Thyroid gland (tissue), 4 donors: ENCODE measurements at regions not wholly inside any gene's neighbourhood (a gene's known extent, or its start where the extent isn't known, plus 50 kb on each side); places are given as distances from the start of the nearest gene placed in this dataset.

Experiments used
- DNase-seq, 2 donors: peaks; one replicate each; pipeline ENCODE4 v3.0.0-alpha.2; 2019
- H3K27ac ChIP-seq, 3 donors: fragments of 200-600 bp; sonication (generic); 1 replicate in 2 of 3; 2 replicates in 1 of 3; pipeline ENCODE4 v1.5.1; 2016 to 2019; ENCODE audit warnings: mild to moderate bottlenecking in 1 of 3, moderate library complexity in 1 of 3
- H3K27me3 ChIP-seq: fragments of 200-600 bp; sonication (generic); one replicate; pipeline ENCODE4 v1.5.1; 2019
- H3K36me3 ChIP-seq, 2 donors: fragments of 200-600 bp; sonication (generic); one replicate each; pipeline ENCODE4 v1.5.1; 2016 to 2019
- H3K4me1 ChIP-seq, 2 donors: fragments of 200-600 bp; sonication (generic); one replicate each; pipeline ENCODE4 v1.5.1; 2017 to 2019
- H3K4me3 ChIP-seq, 3 donors: fragments of 200-600 bp; sonication (generic); replicated peaks in 1 of 3; 1 replicate in 2 of 3; 2 replicates in 1 of 3; pipeline ENCODE4 v1.5.1; 2016; ENCODE audit warnings: mild to moderate bottlenecking in 1 of 3
- H3K9me3 ChIP-seq: fragments of 200-600 bp; sonication (generic); one replicate; pipeline ENCODE4 v1.5.1; 2017
- POLR2A ChIP-seq, 2 donors: fragments of 450-650 bp; IDR thresholded peaks; one replicate each; pipeline ENCODE4 v1.6.1; 2017; ENCODE audit warnings: antibody characterized with exemption in 2 of 2, mild to moderate bottlenecking in 2 of 2, moderate library complexity in 1 of 2
- WGBS, 2 donors: methylation state at CpG; one replicate each; pipeline ENCODE4 v1.1.5; 2017; 5-methylcytosine and 5-hydroxymethylcytosine counted together
- intact Hi-C: fragments of 100-400 bp; cut with DNase I; formaldehyde crosslinking; loops from one replicate; pipeline ENCODE4 v1.15.1; 2023
- TF ChIP-seq, protein P1 (sequence below), 6 experiments: fragments of 200-600 bp in 3 of 6; fragments of 450-650 bp in 3 of 6; sonication (generic) in 3 of 6; IDR thresholded peaks; one replicate each; pipeline ENCODE4 v1.5.1; 2016 to 2019; ENCODE audit warnings: antibody characterized with exemption in 6 of 6, mild to moderate bottlenecking in 2 of 6, inconsistent platforms in 1 of 6, moderate library complexity in 1 of 6

DNA sequence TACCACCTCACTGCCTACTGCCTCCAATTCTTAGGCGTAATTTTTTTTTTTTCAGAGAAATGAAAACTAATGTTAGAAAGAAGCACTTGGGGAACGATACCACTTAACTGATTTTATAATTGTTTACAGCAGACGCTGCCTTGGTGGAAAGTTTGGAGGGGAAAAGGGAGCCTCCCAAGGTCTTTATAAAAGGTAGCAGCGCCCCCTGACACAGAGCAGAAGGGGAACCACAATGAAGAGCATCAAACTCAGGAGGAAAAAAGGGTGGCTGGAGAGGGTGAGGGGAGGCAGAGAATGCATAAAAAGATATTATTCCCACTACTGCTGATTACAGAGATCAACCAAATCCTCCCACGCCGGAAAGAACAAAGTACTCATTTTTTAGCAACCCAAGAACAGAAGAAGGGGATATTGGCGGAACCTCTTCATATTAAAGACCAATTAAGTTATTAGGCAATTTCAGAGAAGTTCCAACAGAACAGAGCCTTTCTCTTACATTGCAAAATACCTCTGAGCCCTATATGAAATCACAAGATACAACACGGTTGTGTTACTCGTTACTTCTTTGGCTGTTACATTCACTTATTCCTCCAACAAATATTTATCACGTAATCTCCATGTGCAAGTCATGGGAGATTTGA is 135.8 kb downstream of the TEX36 start:
- no peak overlapping the region for H3K27ac ChIP-seq
- no peak for TF ChIP-seq POLR2A (IDR thresholded peaks at IDR 0.05)
- TF ChIP-seq, protein P1, sequence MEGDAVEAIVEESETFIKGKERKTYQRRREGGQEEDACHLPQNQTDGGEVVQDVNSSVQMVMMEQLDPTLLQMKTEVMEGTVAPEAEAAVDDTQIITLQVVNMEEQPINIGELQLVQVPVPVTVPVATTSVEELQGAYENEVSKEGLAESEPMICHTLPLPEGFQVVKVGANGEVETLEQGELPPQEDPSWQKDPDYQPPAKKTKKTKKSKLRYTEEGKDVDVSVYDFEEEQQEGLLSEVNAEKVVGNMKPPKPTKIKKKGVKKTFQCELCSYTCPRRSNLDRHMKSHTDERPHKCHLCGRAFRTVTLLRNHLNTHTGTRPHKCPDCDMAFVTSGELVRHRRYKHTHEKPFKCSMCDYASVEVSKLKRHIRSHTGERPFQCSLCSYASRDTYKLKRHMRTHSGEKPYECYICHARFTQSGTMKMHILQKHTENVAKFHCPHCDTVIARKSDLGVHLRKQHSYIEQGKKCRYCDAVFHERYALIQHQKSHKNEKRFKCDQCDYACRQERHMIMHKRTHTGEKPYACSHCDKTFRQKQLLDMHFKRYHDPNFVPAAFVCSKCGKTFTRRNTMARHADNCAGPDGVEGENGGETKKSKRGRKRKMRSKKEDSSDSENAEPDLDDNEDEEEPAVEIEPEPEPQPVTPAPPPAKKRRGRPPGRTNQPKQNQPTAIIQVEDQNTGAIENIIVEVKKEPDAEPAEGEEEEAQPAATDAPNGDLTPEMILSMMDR (IDR thresholded peaks at IDR 0.05), result no peak
- intact Hi-C loops, result no loop called here
- WGBS, 2 donors, result 84 to 87% methylated on average over 10 of the region's 10 CpGs
- H3K36me3 ChIP-seq, result no peaks in the 10 kb centered on the region
- no peak for DNase-seq
- no peak overlapping the region for H3K4me3 ChIP-seq
- no peaks in the 10 kb centered on the region for H3K4me1 ChIP-seq
- H3K9me3 ChIP-seq, result no peaks in the 10 kb centered on the region
- no peaks in the 10 kb centered on the region for H3K27me3 ChIP-seq

DNA sequence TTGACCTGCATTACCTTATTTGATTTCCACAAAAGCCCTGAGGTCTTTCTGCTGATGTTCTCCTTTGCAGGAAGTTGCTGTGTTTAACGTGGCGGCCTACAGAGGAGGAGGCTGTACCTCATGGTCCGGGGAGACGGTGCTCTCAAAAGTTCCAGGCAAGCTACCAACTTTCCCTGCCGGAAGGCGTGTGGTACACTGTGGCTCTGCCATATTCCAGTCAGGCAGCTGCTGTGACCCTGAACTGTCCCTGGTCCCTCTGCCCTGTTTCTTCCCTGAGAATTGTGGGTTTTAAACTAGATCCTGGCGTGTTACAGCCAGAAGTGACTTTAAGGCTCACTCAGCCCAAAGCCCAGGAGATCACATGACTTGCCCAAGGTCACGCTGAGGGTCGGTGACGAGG is 139.2 kb downstream of the TEX36 start:
- Histone ChIP-seq H3K9me3 (no peaks in the 10 kb centered on the region), H3K36me3 (no peaks in the 10 kb centered on the region), H3K4me3 (no peak overlapping the region), H3K27me3 (no peaks in the 10 kb centered on the region), H3K27ac (no peak overlapping the region), H3K4me1 (peaks cover 3 to 7% of the 10 kb centered on the region in 2 donors)
- WGBS, 2 donors, result 68 to 77% methylated on average over 10 of the region's 10 CpGs
- no peak for TF ChIP-seq POLR2A (IDR thresholded peaks at IDR 0.05)
- TF ChIP-seq, protein P1 (IDR thresholded peaks at IDR 0.05), result no peak
- no peak for DNase-seq
- intact Hi-C loops, result no loop called here

DNA sequence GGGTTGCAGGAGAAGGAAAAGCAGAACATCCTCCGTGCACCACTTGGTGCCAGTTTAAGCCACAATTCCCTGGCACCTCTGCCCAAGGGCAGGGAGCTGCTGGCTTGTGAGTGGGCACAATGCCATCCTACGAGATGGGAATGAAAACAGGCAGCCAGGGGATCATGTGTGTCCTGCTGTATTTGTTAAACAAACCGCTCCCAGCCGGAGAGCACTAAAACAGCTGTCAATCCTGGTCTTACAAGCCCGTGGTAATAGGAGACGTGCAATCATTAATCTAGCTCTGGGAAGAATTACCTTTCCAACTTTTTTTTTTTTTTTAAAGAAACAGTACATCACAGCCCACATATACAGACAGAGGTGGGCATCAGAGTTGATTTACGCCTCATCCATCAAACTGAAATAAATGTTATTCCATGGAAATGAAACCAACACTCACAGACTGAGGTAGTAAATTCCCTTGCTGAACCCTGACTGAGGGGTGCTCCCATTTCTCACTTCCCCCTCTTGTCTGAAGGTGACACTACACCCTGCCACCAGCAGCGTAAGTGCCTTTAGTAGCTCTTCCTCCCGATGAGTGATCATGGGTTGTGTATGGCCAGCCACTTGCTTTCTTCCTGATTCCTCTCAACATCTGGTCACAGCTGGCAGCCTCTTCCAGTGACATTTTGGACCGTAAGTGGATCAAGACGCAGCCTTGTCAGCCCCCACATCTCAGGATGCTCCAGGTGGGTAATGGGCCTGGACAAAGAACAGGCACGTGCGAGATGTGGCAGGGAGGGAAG is 143.8 kb downstream of the TEX36 start:
- H3K27me3 ChIP-seq, result no peaks in the 10 kb centered on the region
- H3K36me3 ChIP-seq, result no peaks in the 10 kb centered on the region
- peaks cover 3 to 8% of the 10 kb centered on the region in 2 donors for H3K4me1 ChIP-seq
- WGBS, 2 donors, result 33 to 46% methylated on average over 13 of the region's 13 CpGs
- TF ChIP-seq POLR2A (IDR thresholded peaks at IDR 0.05), result no peak
- TF ChIP-seq, protein P1 (IDR thresholded peaks at IDR 0.05), result no peak
- no peaks in the 10 kb centered on the region for H3K9me3 ChIP-seq
- intact Hi-C loops, result no loop called here
- H3K27ac ChIP-seq, result no peak overlapping the region
- no peak overlapping the region for H3K4me3 ChIP-seq
- DNase-seq, result peak; percentile 83 to 88

DNA sequence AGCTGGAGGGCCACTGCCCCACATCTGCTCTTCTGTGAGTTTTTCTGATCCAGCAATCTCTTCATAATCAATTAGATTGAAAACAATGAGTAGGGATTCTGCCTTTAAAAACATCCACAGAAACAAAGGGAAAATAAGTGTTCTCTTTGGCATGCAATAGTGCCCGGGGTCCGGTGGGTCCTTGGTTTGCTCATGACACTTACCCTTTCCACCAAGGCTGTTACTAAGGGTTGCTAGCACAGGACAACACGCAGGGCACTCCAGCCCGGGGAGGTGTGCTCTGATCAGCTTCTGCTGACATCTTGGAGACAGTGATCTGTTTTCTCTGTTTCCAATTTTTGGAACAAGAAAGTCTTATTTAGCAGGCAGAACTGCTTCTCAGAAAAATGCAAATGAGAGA is 146.7 kb downstream of the TEX36 start:
- no peak overlapping the region for H3K4me3 ChIP-seq
- no peak for DNase-seq
- H3K27me3 ChIP-seq, result no peaks in the 10 kb centered on the region
- no peaks in the 10 kb centered on the region for H3K9me3 ChIP-seq
- no peaks in the 10 kb centered on the region for H3K36me3 ChIP-seq
- H3K27ac ChIP-seq, result no peak overlapping the region
- WGBS, 2 donors, result 95 to 98% methylated on average over 4 of the region's 4 CpGs
- intact Hi-C loops, result no loop called here
- peaks cover 3 to 8% of the 10 kb centered on the region in 2 donors for H3K4me1 ChIP-seq
- TF ChIP-seq, protein P1 (IDR thresholded peaks at IDR 0.05), result no peak
- TF ChIP-seq POLR2A (IDR thresholded peaks at IDR 0.05), result no peak

DNA sequence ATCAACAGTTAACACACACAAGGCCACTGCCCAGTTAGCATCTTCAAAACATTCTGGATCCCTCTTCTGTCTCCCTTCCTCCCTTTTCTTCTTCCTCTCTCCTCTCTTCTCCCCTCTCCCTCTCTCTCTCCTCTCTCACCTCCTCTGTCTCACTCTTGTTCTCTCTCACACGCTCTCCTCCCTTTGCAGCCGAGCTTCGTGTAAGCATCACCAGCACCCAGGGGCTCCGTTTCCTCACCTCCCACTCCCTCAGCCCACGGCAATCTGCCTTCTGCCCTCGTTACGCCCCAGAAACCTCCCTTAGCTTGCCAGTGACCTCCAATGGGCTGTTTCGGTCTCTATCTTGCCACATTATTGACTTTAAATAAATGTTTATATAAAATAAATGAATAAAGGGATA is 147.4 kb downstream of the TEX36 start:
- no peaks in the 10 kb centered on the region for H3K27me3 ChIP-seq
- H3K4me3 ChIP-seq, result no peak overlapping the region
- H3K4me1 ChIP-seq, result peaks cover 3 to 8% of the 10 kb centered on the region in 2 donors
- no peaks in the 10 kb centered on the region for H3K9me3 ChIP-seq
- no peaks in the 10 kb centered on the region for H3K36me3 ChIP-seq
- DNase-seq, result no peak
- TF ChIP-seq POLR2A (IDR thresholded peaks at IDR 0.05), result no peak
- TF ChIP-seq, protein P1 (IDR thresholded peaks at IDR 0.05), result no peak
- intact Hi-C loops, result no loop called here
- 85 to 90% methylated on average over 8 of the region's 8 CpGs for WGBS, 2 donors
- H3K27ac ChIP-seq, result no peak overlapping the region
